T-helper 2 cell treated with Interferon-gamma antibody and Interleukin-4, amounts not matched to agents 5 μg/mL and 100 μg/mL, for 36 hours (primary cell): ENCODE measurements at regions not wholly inside any gene's neighbourhood (a gene's known extent, or its start where the extent isn't known, plus 50 kb on each side); places are given as distances from the start of the nearest gene placed in this dataset.

Source experiments
- DNase-seq: peaks from one replicate; pipeline ENCODE4 v3.0.0; 2021; ENCODE audit warnings: low spot score
- H3K27ac Mint-ChIP-seq: one replicate; pipeline ENCODE4 v1.8.0; 2021; ENCODE audit warnings: mild to moderate bottlenecking, mixed read lengths
- H3K27me3 Mint-ChIP-seq: one replicate; pipeline ENCODE4 v1.8.0; 2021; ENCODE audit warnings: low read depth, mixed read lengths
- H3K36me3 Mint-ChIP-seq: one replicate; pipeline ENCODE4 v1.8.0; 2021; ENCODE audit warnings: low read depth, mixed read lengths
- H3K4me1 Mint-ChIP-seq: one replicate; pipeline ENCODE4 v1.8.0; 2021; ENCODE audit warnings: low read depth, mixed read lengths
- H3K4me3 Mint-ChIP-seq: one replicate; pipeline ENCODE4 v1.8.0; 2022; ENCODE audit warnings: mild to moderate bottlenecking, moderate library complexity, mixed read lengths
- H3K9me3 Mint-ChIP-seq: one replicate; pipeline ENCODE4 v1.8.0; 2021; ENCODE audit warnings: mixed read lengths

- Mint-ChIP-seq H3K36me3 (no peaks in the 10 kb centered on the region), H3K27me3 (no peaks in the 10 kb centered on the region), H3K9me3 (peaks cover 5% of the 10 kb centered on the region), H3K27ac (no peak overlapping the region), H3K4me1 (no peaks in the 10 kb centered on the region), H3K4me3 (no peak overlapping the region)
- no peak for DNase-seq
Measured at GRCh38 chr2:239729151-239729550, 296.0 kb downstream of the NDUFA10 start.

- H3K27me3 Mint-ChIP-seq: no peaks in the 10 kb centered on the region
- no peaks in the 10 kb centered on the region for H3K36me3 Mint-ChIP-seq
- no peaks in the 10 kb centered on the region for H3K4me1 Mint-ChIP-seq
- H3K9me3 Mint-ChIP-seq: peaks cover 1% of the 10 kb centered on the region
- H3K27ac Mint-ChIP-seq: no peak overlapping the region
- no peak for DNase-seq
- H3K4me3 Mint-ChIP-seq: no peak overlapping the region
Measured at GRCh38 chr2:239728751-239729150, 296.4 kb downstream of the NDUFA10 start.

- no peak overlapping the region for H3K4me3 Mint-ChIP-seq
- no peak for DNase-seq
- H3K27me3 Mint-ChIP-seq: no peaks in the 10 kb centered on the region
- no peaks in the 10 kb centered on the region for H3K4me1 Mint-ChIP-seq
- H3K27ac Mint-ChIP-seq: no peak overlapping the region
- no peaks in the 10 kb centered on the region for H3K36me3 Mint-ChIP-seq
- no peaks in the 10 kb centered on the region for H3K9me3 Mint-ChIP-seq
Measured at GRCh38 chr2:239727776-239728600, 297.2 kb downstream of the NDUFA10 start.

GRCh38 chr2:239727182-239727775, 297.9 kb downstream of the NDUFA10 start:
- no peak for DNase-seq
- Mint-ChIP-seq H3K27me3 (no peaks in the 10 kb centered on the region), H3K9me3 (no peaks in the 10 kb centered on the region), H3K27ac (no peak overlapping the region), H3K36me3 (no peaks in the 10 kb centered on the region), H3K4me1 (no peaks in the 10 kb centered on the region), H3K4me3 (no peak overlapping the region)

GRCh38 chr2:239726631-239727181, 298.4 kb downstream of the NDUFA10 start:
- H3K27me3 Mint-ChIP-seq: no peaks in the 10 kb centered on the region
- no peak for DNase-seq
- no peak overlapping the region for H3K27ac Mint-ChIP-seq
- no peaks in the 10 kb centered on the region for H3K4me1 Mint-ChIP-seq
- H3K9me3 Mint-ChIP-seq: no peaks in the 10 kb centered on the region
- H3K36me3 Mint-ChIP-seq: no peaks in the 10 kb centered on the region
- no peak overlapping the region for H3K4me3 Mint-ChIP-seq

- H3K27me3 Mint-ChIP-seq: no peaks in the 10 kb centered on the region
- no peaks in the 10 kb centered on the region for H3K4me1 Mint-ChIP-seq
- no peak for DNase-seq
Measured at GRCh38 chr2:239726091-239726591, 299.0 kb downstream of the NDUFA10 start.

GRCh38 chr2:239725551-239725890, 299.6 kb downstream of the NDUFA10 start:
- Mint-ChIP-seq H3K4me3 (no peak overlapping the region), H3K4me1 (no peaks in the 10 kb centered on the region), H3K36me3 (no peaks in the 10 kb centered on the region), H3K27me3 (no peaks in the 10 kb centered on the region), H3K27ac (no peak overlapping the region), H3K9me3 (no peaks in the 10 kb centered on the region)
- DNase-seq: no peak

More at GRCh38 chr2:239726091-239726591, 299.0 kb downstream of the NDUFA10 start:
- H3K36me3 Mint-ChIP-seq: no peaks in the 10 kb centered on the region
- no peak overlapping the region for H3K4me3 Mint-ChIP-seq
- no peak overlapping the region for H3K27ac Mint-ChIP-seq
- H3K9me3 Mint-ChIP-seq: no peaks in the 10 kb centered on the region

- Mint-ChIP-seq H3K27ac (no peak overlapping the region), H3K27me3 (no peaks in the 10 kb centered on the region), H3K4me3 (no peak overlapping the region), H3K4me1 (no peaks in the 10 kb centered on the region), H3K36me3 (no peaks in the 10 kb centered on the region), H3K9me3 (no peaks in the 10 kb centered on the region)
- no peak for DNase-seq
Measured at GRCh38 chr2:239724851-239725550, 300.1 kb downstream of the NDUFA10 start.

GRCh38 chr2:239724194-239724849, 300.8 kb downstream of the NDUFA10 start:
- H3K36me3 Mint-ChIP-seq: no peaks in the 10 kb centered on the region
- H3K27me3 Mint-ChIP-seq: no peaks in the 10 kb centered on the region
- H3K4me1 Mint-ChIP-seq: no peaks in the 10 kb centered on the region
- H3K4me3 Mint-ChIP-seq: no peak overlapping the region
- no peak overlapping the region for H3K27ac Mint-ChIP-seq
- no peak for DNase-seq
- no peaks in the 10 kb centered on the region for H3K9me3 Mint-ChIP-seq

GRCh38 chr2:239723486-239724193, 301.5 kb downstream of the NDUFA10 start:
- Mint-ChIP-seq H3K36me3 (no peaks in the 10 kb centered on the region), H3K9me3 (no peaks in the 10 kb centered on the region), H3K27me3 (no peaks in the 10 kb centered on the region), H3K4me3 (no peak overlapping the region), H3K4me1 (no peaks in the 10 kb centered on the region), H3K27ac (no peak overlapping the region)
- no peak for DNase-seq

GRCh38 chr2:239722760-239723470, 302.2 kb downstream of the NDUFA10 start:
- Mint-ChIP-seq H3K4me1 (no peaks in the 10 kb centered on the region), H3K9me3 (no peaks in the 10 kb centered on the region), H3K27me3 (no peaks in the 10 kb centered on the region), H3K36me3 (no peaks in the 10 kb centered on the region), H3K4me3 (no peak overlapping the region), H3K27ac (no peak overlapping the region)
- no peak for DNase-seq

GRCh38 chr2:239721991-239722759, 303.0 kb downstream of the NDUFA10 start:
- DNase-seq: no peak
- Mint-ChIP-seq H3K27me3 (no peaks in the 10 kb centered on the region), H3K9me3 (no peaks in the 10 kb centered on the region), H3K36me3 (no peaks in the 10 kb centered on the region), H3K4me3 (no peak overlapping the region), H3K27ac (no peak overlapping the region), H3K4me1 (no peaks in the 10 kb centered on the region)
